Astrocyte (in vitro differentiated cells and primary cell): ENCODE measurements at regions not wholly inside any gene's neighbourhood (a gene's known extent, or its start where the extent isn't known, plus 50 kb on each side); places are given as distances from the start of the nearest gene placed in this dataset.

Source experiments
- DNase-seq: peaks from one replicate; pipeline ENCODE4 v3.0.0-alpha.2; 2010; ENCODE audit warnings: low read depth
- FAIRE-seq: peaks from 2 replicates; lab custom pipeline; 2011; peaks lifted over from hg19 to GRCh38; lab: Jason Lieb, UNC
- H2AFZ ChIP-seq: 2 replicates; pipeline ENCODE4 v1.6.0; 2012; ENCODE audit warnings: low read depth, low read length, inconsistent platforms
- H3K27ac ChIP-seq: 2 replicates; pipeline ENCODE4 v1.5.1; 2011; ENCODE audit warnings: low read depth, low read length, inconsistent platforms
- H3K27me3 ChIP-seq: 2 replicates; pipeline ENCODE4 v1.6.0; 2011; ENCODE audit warnings: low read length, inconsistent platforms; ENCODE audit not compliant: insufficient read depth
- H3K36me3 ChIP-seq: 2 replicates; pipeline ENCODE4 v1.5.1; 2011; ENCODE audit warnings: low read length, inconsistent platforms; ENCODE audit not compliant: insufficient read depth
- H3K4me1 ChIP-seq: 2 replicates; pipeline ENCODE4 v1.5.1; 2011; ENCODE audit warnings: low read length, inconsistent platforms; ENCODE audit not compliant: insufficient read depth
- H3K4me2 ChIP-seq: 2 replicates; pipeline ENCODE4 v1.6.0; 2012; ENCODE audit warnings: low read length, inconsistent platforms
- H3K4me3 ChIP-seq: 2 replicates; pipeline ENCODE4 v1.5.1; 2011; ENCODE audit warnings: low read depth, mild to moderate bottlenecking, low read length, inconsistent platforms; ENCODE audit not compliant: insufficient read depth
- H3K79me2 ChIP-seq: 2 replicates; pipeline ENCODE4 v1.6.0; 2012; ENCODE audit warnings: mild to moderate bottlenecking, low read length, inconsistent platforms; ENCODE audit not compliant: insufficient read depth
- H3K9ac ChIP-seq: 2 replicates; pipeline ENCODE4 v1.6.0; 2012; ENCODE audit warnings: mild to moderate bottlenecking, low read length, inconsistent platforms
- H3K9me3 ChIP-seq: 2 replicates; pipeline ENCODE4 v1.5.1; 2012; ENCODE audit warnings: low read depth, mild to moderate bottlenecking, low read length, inconsistent platforms; ENCODE audit not compliant: insufficient read depth
- H4K20me1 ChIP-seq: 2 replicates; pipeline ENCODE4 v1.6.0; 2012; ENCODE audit warnings: low read length, inconsistent platforms; ENCODE audit not compliant: insufficient read depth
- H3K27ac Mint-ChIP-seq: one replicate; pipeline ENCODE4 v1.8.0; 2021; ENCODE audit warnings: mild to moderate bottlenecking, mixed read lengths; ENCODE audit not compliant: unreplicated experiment
- H3K27me3 Mint-ChIP-seq: one replicate; pipeline ENCODE4 v1.8.0; 2021; ENCODE audit warnings: low read depth, mixed read lengths; ENCODE audit not compliant: unreplicated experiment
- H3K36me3 Mint-ChIP-seq: one replicate; pipeline ENCODE4 v1.8.0; 2021; ENCODE audit warnings: low read depth, mixed read lengths; ENCODE audit not compliant: unreplicated experiment
- H3K4me1 Mint-ChIP-seq: one replicate; pipeline ENCODE4 v1.8.0; 2021; ENCODE audit warnings: low read depth, mixed read lengths; ENCODE audit not compliant: unreplicated experiment
- H3K4me3 Mint-ChIP-seq: one replicate; pipeline ENCODE4 v1.8.0; 2021; ENCODE audit warnings: mild to moderate bottlenecking, moderate library complexity, mixed read lengths; ENCODE audit not compliant: unreplicated experiment
- H3K9me3 Mint-ChIP-seq: one replicate; pipeline ENCODE4 v1.8.0; 2021; ENCODE audit warnings: mild to moderate bottlenecking, mixed read lengths; ENCODE audit not compliant: unreplicated experiment
- CTCF ChIP-seq: IDR thresholded peaks from 2 replicates; pipeline ENCODE4 v1.5.1; 2011; ENCODE audit warnings: low read depth, mild to moderate bottlenecking, inconsistent platforms, low read length, moderate library complexity; ENCODE audit not compliant: insufficient read depth
- EZH2 ChIP-seq: IDR thresholded peaks from 2 replicates; pipeline ENCODE4 v1.6.1; 2012; ENCODE audit warnings: mild to moderate bottlenecking, low read length, inconsistent platforms; ENCODE audit not compliant: insufficient read depth

GRCh38 chr11:45062115-45062514, 84.3 kb upstream of the PRDM11 start:
- Histone ChIP-seq H3K27ac (no peak overlapping the region), H2AFZ (no peak overlapping the region), H3K79me2 (no peaks in the 10 kb centered on the region), H3K27me3 (peaks cover 2% of the 10 kb centered on the region), H3K9ac (no peak overlapping the region), H3K4me3 (no peak overlapping the region), H3K4me1 (no peaks in the 10 kb centered on the region), H3K4me2 (no peak overlapping the region), H3K36me3 (no peaks in the 10 kb centered on the region), H4K20me1 (no peaks in the 10 kb centered on the region), H3K9me3 (no peaks in the 10 kb centered on the region)
- H3K36me3 Mint-ChIP-seq = no peaks in the 10 kb centered on the region
- peaks cover 25% of the 10 kb centered on the region for H3K9me3 Mint-ChIP-seq
- DNase-seq (no peak), FAIRE-seq (no peak)
- H3K27me3 Mint-ChIP-seq = peaks cover 12% of the 10 kb centered on the region
- no peak overlapping the region for H3K4me3 Mint-ChIP-seq
- no peaks in the 10 kb centered on the region for H3K4me1 Mint-ChIP-seq
- TF ChIP-seq EZH2 = no peak
- TF ChIP-seq CTCF = no peak
- no peak overlapping the region for H3K27ac Mint-ChIP-seq

DNA sequence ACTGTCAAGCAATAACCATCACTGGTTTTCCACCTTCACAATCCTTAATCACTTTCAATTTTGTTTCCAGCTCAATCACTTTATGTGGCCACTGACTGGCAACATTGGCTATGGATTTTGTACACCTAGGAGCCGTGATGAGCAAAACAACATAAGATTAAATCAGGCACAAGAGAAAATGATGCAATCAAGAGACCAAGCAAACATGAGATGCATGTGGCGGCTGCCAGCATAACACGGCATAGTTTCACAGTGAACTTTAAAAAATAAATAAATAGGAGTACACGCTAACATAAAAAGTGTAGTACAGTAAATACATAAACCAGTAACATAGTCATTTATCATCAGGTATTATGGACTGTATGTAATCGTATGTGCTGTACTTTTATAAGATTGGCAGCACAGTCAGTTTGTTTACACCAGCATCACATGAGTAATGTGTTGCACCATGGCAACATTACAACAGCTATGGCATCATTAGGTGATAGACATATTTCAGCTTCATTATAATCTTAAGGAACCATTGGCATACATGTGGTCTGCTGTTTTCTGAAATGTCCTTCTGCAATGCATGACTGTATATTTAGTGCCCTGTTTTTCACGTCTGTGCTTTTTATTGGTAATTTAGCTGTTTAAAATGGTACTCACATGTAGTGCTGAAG, 83.3 kb upstream of the PRDM11 start:
- peaks cover 3% of the 10 kb centered on the region for H3K27me3 ChIP-seq
- Mint-ChIP-seq H3K9me3 (peaks cover 25% of the 10 kb centered on the region), H3K4me3 (no peak overlapping the region), H3K36me3 (no peaks in the 10 kb centered on the region), H3K4me1 (no peaks in the 10 kb centered on the region), H3K27me3 (peaks cover 12% of the 10 kb centered on the region), H3K27ac (no peak overlapping the region)
- H3K4me2 ChIP-seq = no peak overlapping the region
- no peak overlapping the region for H3K27ac ChIP-seq
- H3K79me2 ChIP-seq = no peaks in the 10 kb centered on the region
- TF ChIP-seq EZH2 = no peak
- no peak for TF ChIP-seq CTCF
- H2AFZ ChIP-seq = no peak overlapping the region
- DNase-seq = no peak
- peak; percentile 43 for FAIRE-seq
- no peaks in the 10 kb centered on the region for H3K9me3 ChIP-seq
- H3K4me1 ChIP-seq = no peaks in the 10 kb centered on the region
- no peaks in the 10 kb centered on the region for H3K36me3 ChIP-seq
- H4K20me1 ChIP-seq = no peaks in the 10 kb centered on the region
- no peak overlapping the region for H3K9ac ChIP-seq
- H3K4me3 ChIP-seq = no peak overlapping the region

DNA sequence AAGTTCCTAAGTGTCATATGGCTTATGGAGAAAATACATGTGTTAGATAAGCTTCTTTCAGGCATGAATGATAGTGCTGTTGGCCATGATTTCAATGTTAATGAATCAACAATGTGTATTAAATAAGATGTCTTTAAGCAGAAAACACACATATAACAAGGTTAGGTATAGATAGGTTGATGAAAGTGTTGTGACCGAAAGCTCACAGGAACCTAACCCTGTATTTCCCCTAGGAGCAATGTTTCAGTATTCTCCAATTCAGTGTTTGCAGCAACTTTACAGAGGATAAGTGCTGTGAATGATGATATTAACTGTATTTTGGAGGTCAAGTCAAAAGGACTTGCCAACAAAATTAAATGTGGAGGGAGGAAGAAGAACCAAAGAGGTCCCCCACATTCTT, 82.8 kb upstream of the PRDM11 start:
- no peak overlapping the region for H3K4me3 Mint-ChIP-seq
- no peak overlapping the region for H3K4me2 ChIP-seq
- TF ChIP-seq EZH2 (no peak), CTCF (no peak)
- no peaks in the 10 kb centered on the region for H3K36me3 ChIP-seq
- DNase-seq (no peak), FAIRE-seq (no peak)
- no peaks in the 10 kb centered on the region for H3K9me3 ChIP-seq
- no peaks in the 10 kb centered on the region for H3K79me2 ChIP-seq
- H3K4me1 ChIP-seq = no peaks in the 10 kb centered on the region
- H3K27ac Mint-ChIP-seq = no peak overlapping the region
- no peak overlapping the region for H2AFZ ChIP-seq
- peaks cover 25% of the 10 kb centered on the region for H3K9me3 Mint-ChIP-seq
- peaks cover 15% of the 10 kb centered on the region for H3K27me3 Mint-ChIP-seq
- H3K27ac ChIP-seq = no peak overlapping the region
- no peak overlapping the region for H3K4me3 ChIP-seq
- H4K20me1 ChIP-seq = no peaks in the 10 kb centered on the region
- no peak overlapping the region for H3K9ac ChIP-seq
- H3K27me3 ChIP-seq = peaks cover 3% of the 10 kb centered on the region
- H3K36me3 Mint-ChIP-seq = no peaks in the 10 kb centered on the region
- no peaks in the 10 kb centered on the region for H3K4me1 Mint-ChIP-seq
